Motor neuron (in vitro differentiated cells): ENCODE measurements at regions not wholly inside any gene's neighbourhood (a gene's known extent, or its start where the extent isn't known, plus 50 kb on each side); places are given as distances from the start of the nearest gene placed in this dataset.

Source experiments
- ATAC-seq, 8 experiments: fragments of 200-7000 bp; cut with Tn5 transposase; replicated peaks in 6 of 8; 2 replicates each; pipeline ENCODE4 v1.8.0; 2021; ENCODE audit warnings: mild to moderate bottlenecking in 8 of 8, moderate library complexity in 8 of 8
- H3K27ac ChIP-seq, 2 donors: fragments of 250-450 bp; sonication (Bioruptor Pico); 2 replicates each; pipeline ENCODE4 v1.9.0; 2021; ENCODE audit warnings: antibody characterized with exemption in 2 of 2, mild to moderate bottlenecking in 2 of 2, moderate library complexity in 1 of 2
- H3K4me1 ChIP-seq, 2 donors: fragments of 250-450 bp; sonication (Bioruptor Pico); replicated peaks in 1 of 2; 2 replicates each; pipeline ENCODE4 v1.6.1; 2021; ENCODE audit warnings: antibody characterized with exemption in 2 of 2, mild to moderate bottlenecking in 2 of 2, moderate library complexity in 1 of 2
- H3K4me3 ChIP-seq, 5 donors: fragments of 250-450 bp; sonication (Bioruptor Pico); 2 replicates each; pipeline ENCODE4 v1.9.0; 2021; ENCODE audit warnings: antibody characterized with exemption in 5 of 5, mild to moderate bottlenecking in 5 of 5, moderate library complexity in 4 of 5
- WGBS, 10 experiments: fragments of 450-650 bp; shearing (Covaris generic); methylation state at CpG; one replicate each; pipeline ENCODE4 v1.0.0; 2022; 5-methylcytosine and 5-hydroxymethylcytosine counted together
- in situ Hi-C, 9 experiments: fragments of 400-800 bp; cut with MboI; loops; one replicate each; pipeline ENCODE4 v1.15.0; 2021; ENCODE audit warnings: low sequenced_read_pairs in 9 of 9, low pct_unique_long_range_greater_than_20kb in 2 of 9; ENCODE audit not compliant: unreplicated experiment in 9 of 9

DNA sequence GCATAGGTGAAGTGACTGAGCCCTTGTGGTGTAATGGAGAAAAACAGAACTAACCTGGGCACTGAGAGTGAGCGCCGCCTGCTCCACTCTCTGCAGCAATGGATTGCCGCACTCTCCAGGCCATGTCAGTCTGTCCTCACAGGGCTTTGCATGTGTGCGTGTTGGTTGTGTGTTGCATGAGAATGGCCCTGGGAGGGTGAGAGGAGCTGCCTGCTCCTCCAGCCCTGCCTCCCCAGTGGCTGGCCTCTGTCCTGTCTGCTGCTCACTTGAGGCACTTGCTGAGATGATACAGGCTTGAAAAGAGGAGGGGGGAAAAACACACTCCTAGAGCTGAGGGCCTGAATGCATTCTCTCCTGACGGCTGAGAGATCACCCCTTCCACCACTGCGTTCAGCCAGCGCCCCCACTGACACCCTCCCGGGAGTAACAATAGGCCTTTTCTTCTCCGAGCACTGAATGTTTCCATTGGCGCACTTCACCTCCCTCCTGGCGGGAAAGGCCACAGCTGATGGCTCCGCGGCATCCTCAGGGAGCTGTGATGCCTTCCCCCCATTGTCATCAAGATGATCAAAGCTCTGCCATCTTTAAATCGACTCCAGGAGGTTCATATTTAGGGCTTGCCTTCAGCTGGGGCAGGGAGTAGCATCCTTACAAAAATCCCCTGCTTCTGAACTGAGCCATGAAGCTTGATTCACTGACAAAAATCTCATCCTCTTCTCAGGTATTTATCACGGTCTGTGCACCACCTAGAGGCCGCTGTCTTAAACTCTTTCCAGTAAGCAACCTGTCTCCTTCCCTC is 49.9 kb upstream of the DAPL1 start:
- no peak overlapping the region for H3K27ac ChIP-seq
- in situ Hi-C loops: loop anchor here in 7 of 9 experiments (10.0 to 25.0 kb wide), 6 partner anchors 283 to 733 kb away; partner anchors contain the start of genes CCDC148 (in 1 of the 7) and PKP4 (in 1 of the 7)
- H3K4me1 ChIP-seq: peaks cover under 1 to 5% of the 10 kb centered on the region in 2 donors
- H3K4me3 ChIP-seq: peak overlapping the region in 1 of 5 donors; percentile 11
- ATAC-seq: peak; percentile 64 to 91 (median 89)
- WGBS, 10 experiments: 5 to 74% (median 10%) methylated on average over 2 to 9 of the region's 16 CpGs; no CpG with 5 or more reads in 3 of the 10 experiments
